22Rv1 (cell line): ENCODE measurements at regions not wholly inside any gene's neighbourhood (a gene's known extent, or its start where the extent isn't known, plus 50 kb on each side); places are given as distances from the start of the nearest gene placed in this dataset.

Source experiments
- H3K27ac ChIP-seq: fragments of 450-650 bp; 2 replicates; pipeline ENCODE4 v1.5.1; 2017
- CTCF ChIP-seq: fragments of 450-650 bp; IDR thresholded peaks from 2 replicates; pipeline ENCODE4 v1.5.1; 2017; ENCODE audit warnings: mild to moderate bottlenecking
- ZFX ChIP-seq: fragments of 450-650 bp; IDR thresholded peaks from 2 replicates; pipeline ENCODE4 v1.6.1; 2017; ENCODE audit warnings: antibody characterized with exemption, borderline replicate concordance

- H3K27ac ChIP-seq, result no peak overlapping the region
- TF ChIP-seq ZFX, result no peak
- TF ChIP-seq CTCF, result no peak
These were observed 406.3 kb upstream of the BCHE start for GRCh38 chr3:166243511-166243910.

GRCh38 chr3:166223120-166223519 is 385.9 kb upstream of the BCHE start:
- no peak overlapping the region for H3K27ac ChIP-seq
- TF ChIP-seq CTCF (no peak), ZFX (no peak)

GRCh38 chr3:166211451-166211850 is 374.2 kb upstream of the BCHE start:
- no peak for TF ChIP-seq CTCF
- TF ChIP-seq ZFX, result no peak
- no peak overlapping the region for H3K27ac ChIP-seq

GRCh38 chr3:166209701-166210100 is 372.5 kb upstream of the BCHE start:
- no peak for TF ChIP-seq CTCF
- TF ChIP-seq ZFX, result no peak
- H3K27ac ChIP-seq, result no peak overlapping the region

- no peak overlapping the region for H3K27ac ChIP-seq
- TF ChIP-seq ZFX (no peak), CTCF (no peak)
These were observed 367.9 kb upstream of the BCHE start for GRCh38 chr3:166205158-166205557.

- TF ChIP-seq ZFX (no peak), CTCF (no peak)
- no peak overlapping the region for H3K27ac ChIP-seq
These were observed 364.3 kb upstream of the BCHE start for GRCh38 chr3:166201476-166201875.

- H3K27ac ChIP-seq, result no peak overlapping the region
- TF ChIP-seq CTCF (no peak), ZFX (no peak)
These were observed 362.3 kb upstream of the BCHE start for GRCh38 chr3:166199491-166199890.
